HepG2 (cell line): ENCODE measurements at regions not wholly inside any gene's neighbourhood (a gene's known extent, or its start where the extent isn't known, plus 50 kb on each side); places are given as distances from the start of the nearest gene placed in this dataset.

Source experiments
- ATAC-seq: fragments of 200-7000 bp; cut with Tn5 transposase; 3 replicates; pipeline ENCODE4 v1.9.1; 2020; ENCODE audit warnings: mild to moderate bottlenecking, moderate library complexity
- BruUV-seq: library from RNA; stranded (reverse); fragments of 400-500 nt; replicated peaks from 2 replicates; lab custom pipeline; 2021; lab: Mats Ljungman, UMichigan
- CTCF ChIA-PET: fragments of 300-600 bp; formaldehyde crosslinking; extraction: SDS; loops from one replicate; lab custom pipeline; 2021; ENCODE audit warnings: low total read pairs, inconsistent platforms, low intra/inter-chr PET ratio; lab: Yijun Ruan, JAX
- POLR2A ChIA-PET: fragments of 350-600 bp; sonication (Branson Sonifier 250); formaldehyde crosslinking; loops from one replicate; lab custom pipeline; 2020; ENCODE audit warnings: antibody characterized with exemption, inconsistent platforms; lab: Yijun Ruan, JAX
- DNase-seq: peaks from one replicate; pipeline ENCODE4 v3.0.0-alpha.2; 2015; ENCODE audit warnings: low spot score
- FAIRE-seq: peaks from 3 replicates; lab custom pipeline; 2011; peaks lifted over from hg19 to GRCh38; lab: Jason Lieb, UNC
- H2AFZ ChIP-seq: one replicate; pipeline ENCODE4 v1.6.1; 2011; ENCODE audit warnings: low read length, inconsistent platforms
- H3K27ac ChIP-seq: fragments of 300-600 bp; 3 replicates; pipeline ENCODE4 v1.8.0; 2011; ENCODE audit warnings: mixed run types, mild to moderate bottlenecking, mixed read lengths, low read length, inconsistent platforms; ENCODE audit not compliant: insufficient read depth; ENCODE audit errors: extremely low read length
- H3K27me3 ChIP-seq, 2 experiments: fragments of 200-600 bp in 1 of 2; 2 replicates in 1 of 2; 3 replicates in 1 of 2; pipeline versions ENCODE4 v1.6.0 to v1.8.0; 2011; ENCODE audit warnings: low read length in 2 of 2, mild to moderate bottlenecking in 2 of 2, moderate library complexity in 2 of 2, inconsistent platforms in 1 of 2; ENCODE audit not compliant: insufficient read depth in 2 of 2, control insufficient read depth in 1 of 2
- H3K36me3 ChIP-seq, 2 experiments: fragments of 200-600 bp in 1 of 2; replicated peaks in 1 of 2; 2 replicates in 1 of 2; 3 replicates in 1 of 2; pipeline versions ENCODE4 v1.5.1 to v1.8.0; 2011; ENCODE audit warnings: low read length in 2 of 2, inconsistent platforms in 1 of 2; ENCODE audit not compliant: insufficient read depth in 2 of 2, control insufficient read depth in 1 of 2
- H3K4me1 ChIP-seq: 2 replicates; pipeline ENCODE4 v1.5.1; 2012; ENCODE audit warnings: low read length, inconsistent platforms; ENCODE audit not compliant: insufficient read depth
- H3K4me2 ChIP-seq: 2 replicates; pipeline ENCODE4 v1.6.0; 2011; ENCODE audit warnings: low read depth, low read length, inconsistent platforms
- H3K4me3 ChIP-seq, 3 experiments: fragments of 200-600 bp in 1 of 3; sonication (generic), shearing (Covaris generic) in 1 of 3; replicated peaks in 1 of 3; 2 replicates each; pipeline ENCODE4 v1.5.1; 2011 to 2016; ENCODE audit warnings: low read length in 3 of 3, inconsistent platforms in 2 of 3, low read depth in 2 of 3, mild to moderate bottlenecking in 2 of 3, control low read depth in 1 of 3, mixed read lengths in 1 of 3; ENCODE audit not compliant: insufficient read depth in 1 of 3
- H3K79me2 ChIP-seq: one replicate; pipeline ENCODE4 v1.6.1; 2011; ENCODE audit warnings: low read length, inconsistent platforms; ENCODE audit not compliant: insufficient read depth
- H3K9ac ChIP-seq: 2 replicates; pipeline ENCODE4 v1.6.0; 2011; ENCODE audit warnings: mild to moderate bottlenecking, low read depth, low read length, inconsistent platforms; ENCODE audit not compliant: insufficient read depth
- H3K9me3 ChIP-seq: 2 replicates; pipeline ENCODE4 v1.5.1; 2012; ENCODE audit warnings: mild to moderate bottlenecking, low read length
- H4K20me1 ChIP-seq: 2 replicates; pipeline ENCODE4 v1.6.0; 2011; ENCODE audit warnings: inconsistent platforms, mild to moderate bottlenecking, low read length, moderate library complexity; ENCODE audit not compliant: insufficient read depth
- TBP ChIP-seq: sonication (generic); formaldehyde crosslinking; IDR thresholded peaks from 2 replicates; pipeline ENCODE4 v1.5.0; 2020; ENCODE audit warnings: missing genetic modification reagents
- YEATS2 ChIP-seq: sonication (generic); formaldehyde crosslinking; IDR thresholded peaks from 2 replicates; pipeline ENCODE4 v1.4.0; 2020; ENCODE audit warnings: missing genetic modification reagents, borderline replicate concordance
- ZNF432 ChIP-seq: sonication (generic); formaldehyde crosslinking; IDR thresholded peaks from 2 replicates; pipeline ENCODE4 v1.5.0; 2020; ENCODE audit warnings: missing genetic modification reagents, mild to moderate bottlenecking, borderline replicate concordance
- ZNF441 ChIP-seq: sonication (generic); formaldehyde crosslinking; IDR thresholded peaks from 2 replicates; pipeline ENCODE4 v1.7.0; 2021; ENCODE audit warnings: missing genetic modification reagents, borderline replicate concordance
- ZNF747 ChIP-seq: sonication (generic); formaldehyde crosslinking; IDR thresholded peaks from 2 replicates; pipeline ENCODE4 v1.8.1; 2023; ENCODE audit warnings: missing genetic modification reagents, mild to moderate bottlenecking, borderline replicate concordance
- WGBS: methylation state at CpG from one replicate; pipeline ENCODE4 v1.1.6; 2017; ENCODE audit warnings: low lambda C conversion rate; 5-methylcytosine and 5-hydroxymethylcytosine counted together
- in situ Hi-C: cut with HindIII; loops from 2 replicates; pipeline ENCODE4 v1.10.0; 2017; ENCODE audit warnings: low pct_unique_long_range_greater_than_20kb; ENCODE audit not compliant: extremely low pct_ligation_motif_present
- intact Hi-C: fragments of 100-400 bp; cut with micrococcal nuclease; formaldehyde crosslinking; loops from one replicate; pipeline ENCODE4 v1.10.0; 2022; ENCODE audit not compliant: unreplicated experiment
- TF ChIP-seq, protein P1 (sequence below): sonication (generic); formaldehyde crosslinking; IDR thresholded peaks from 2 replicates; pipeline ENCODE4 v1.5.0; 2020; ENCODE audit warnings: mild to moderate bottlenecking, missing genetic modification reagents
- TF ChIP-seq, protein P2 (sequence below): sonication (generic); formaldehyde crosslinking; conservative IDR thresholded peaks from 2 replicates; pipeline ENCODE4 v1.4.0; 2020; ENCODE audit warnings: missing genetic modification reagents
- TF ChIP-seq, protein P3 (sequence below), 2 experiments: sonication (generic) in 1 of 2; formaldehyde crosslinking in 1 of 2; IDR thresholded peaks; 2 replicates each; pipeline versions ENCODE4 v1.5.1 to v1.6.1; 2011 to 2020; ENCODE audit warnings: borderline replicate concordance in 1 of 2, low read depth in 1 of 2, low read length in 1 of 2, mild to moderate bottlenecking in 1 of 2, missing genetic modification reagents in 1 of 2, moderate library complexity in 1 of 2
- TF ChIP-seq, protein P4 (sequence below): sonication (generic); formaldehyde crosslinking; IDR thresholded peaks from 2 replicates; pipeline ENCODE4 v1.5.1; 2020; ENCODE audit warnings: mild to moderate bottlenecking, missing genetic modification reagents, moderate library complexity

DNA sequence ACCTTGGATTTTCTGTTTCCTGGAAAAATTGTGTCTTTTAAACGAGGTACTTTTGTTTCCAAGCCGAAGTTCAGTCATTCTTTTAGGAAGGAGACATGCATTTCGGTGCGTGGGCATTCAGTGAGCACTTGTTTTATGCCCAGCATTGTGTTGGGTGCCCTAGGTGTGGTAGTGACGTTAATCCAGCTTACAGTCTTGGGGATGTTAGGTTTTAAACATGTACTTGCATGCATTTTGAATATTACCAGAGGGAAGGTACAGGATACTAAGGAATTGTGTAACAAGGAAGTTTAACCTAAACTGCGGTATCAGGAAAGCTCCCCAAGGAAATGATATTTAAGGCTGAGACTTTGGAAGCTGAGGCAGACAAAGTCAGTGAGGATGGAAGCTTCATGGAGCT lies 66.3 kb downstream of the ARHGAP35 start:
- Histone ChIP-seq H3K9ac (no peak overlapping the region), H3K4me1 (peaks cover 56% of the 10 kb centered on the region), H2AFZ (no peak overlapping the region), H4K20me1 (peaks cover 33% of the 10 kb centered on the region), H3K4me3 (no peak overlapping the region), H3K79me2 (peaks cover 88% of the 10 kb centered on the region), H3K4me2 (no peak overlapping the region), H3K27me3 (no peaks in the 10 kb centered on the region), H3K36me3 (peaks cover 3 to 13% of the 10 kb centered on the region in 2 experiments), H3K9me3 (no peaks in the 10 kb centered on the region), H3K27ac (no peak overlapping the region)
- FAIRE-seq: no peak
- no TSS peak for BruUV-seq
- 87% methylated on average over 6 of the region's 6 CpGs for WGBS
- CTCF ChIA-PET: no interaction called here
- no peak for TF ChIP-seq ZNF432 (CRISPR knock-in tag)
- no peak for TF ChIP-seq ZNF441
- TF ChIP-seq, protein P1, sequence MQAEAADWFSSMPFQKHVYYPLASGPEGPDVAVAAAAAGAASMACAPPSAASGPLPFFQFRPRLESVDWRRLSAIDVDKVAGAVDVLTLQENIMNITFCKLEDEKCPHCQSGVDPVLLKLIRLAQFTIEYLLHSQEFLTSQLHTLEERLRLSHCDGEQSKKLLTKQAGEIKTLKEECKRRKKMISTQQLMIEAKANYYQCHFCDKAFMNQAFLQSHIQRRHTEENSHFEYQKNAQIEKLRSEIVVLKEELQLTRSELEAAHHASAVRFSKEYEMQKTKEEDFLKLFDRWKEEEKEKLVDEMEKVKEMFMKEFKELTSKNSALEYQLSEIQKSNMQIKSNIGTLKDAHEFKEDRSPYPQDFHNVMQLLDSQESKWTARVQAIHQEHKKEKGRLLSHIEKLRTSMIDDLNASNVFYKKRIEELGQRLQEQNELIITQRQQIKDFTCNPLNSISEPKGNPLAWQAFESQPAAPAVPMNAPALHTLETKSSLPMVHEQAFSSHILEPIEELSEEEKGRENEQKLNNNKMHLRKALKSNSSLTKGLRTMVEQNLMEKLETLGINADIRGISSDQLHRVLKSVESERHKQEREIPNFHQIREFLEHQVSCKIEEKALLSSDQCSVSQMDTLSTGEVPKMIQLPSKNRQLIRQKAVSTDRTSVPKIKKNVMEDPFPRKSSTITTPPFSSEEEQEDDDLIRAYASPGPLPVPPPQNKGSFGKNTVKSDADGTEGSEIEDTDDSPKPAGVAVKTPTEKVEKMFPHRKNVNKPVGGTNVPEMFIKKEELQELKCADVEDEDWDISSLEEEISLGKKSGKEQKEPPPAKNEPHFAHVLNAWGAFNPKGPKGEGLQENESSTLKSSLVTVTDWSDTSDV: no peak
- TF ChIP-seq, protein P2, sequence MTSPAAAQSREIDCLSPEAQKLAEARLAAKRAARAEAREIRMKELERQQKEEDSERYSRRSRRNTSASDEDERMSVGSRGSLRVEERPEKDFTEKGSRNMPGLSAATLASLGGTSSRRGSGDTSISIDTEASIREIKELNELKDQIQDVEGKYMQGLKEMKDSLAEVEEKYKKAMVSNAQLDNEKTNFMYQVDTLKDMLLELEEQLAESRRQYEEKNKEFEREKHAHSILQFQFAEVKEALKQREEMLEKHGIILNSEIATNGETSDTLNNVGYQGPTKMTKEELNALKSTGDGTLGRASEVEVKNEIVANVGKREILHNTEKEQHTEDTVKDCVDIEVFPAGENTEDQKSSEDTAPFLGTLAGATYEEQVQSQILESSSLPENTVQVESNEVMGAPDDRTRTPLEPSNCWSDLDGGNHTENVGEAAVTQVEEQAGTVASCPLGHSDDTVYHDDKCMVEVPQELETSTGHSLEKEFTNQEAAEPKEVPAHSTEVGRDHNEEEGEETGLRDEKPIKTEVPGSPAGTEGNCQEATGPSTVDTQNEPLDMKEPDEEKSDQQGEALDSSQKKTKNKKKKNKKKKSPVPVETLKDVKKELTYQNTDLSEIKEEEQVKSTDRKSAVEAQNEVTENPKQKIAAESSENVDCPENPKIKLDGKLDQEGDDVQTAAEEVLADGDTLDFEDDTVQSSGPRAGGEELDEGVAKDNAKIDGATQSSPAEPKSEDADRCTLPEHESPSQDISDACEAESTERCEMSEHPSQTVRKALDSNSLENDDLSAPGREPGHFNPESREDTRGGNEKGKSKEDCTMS (CRISPR knock-in tag): no peak
- no peak for TF ChIP-seq YEATS2 (CRISPR knock-in tag)
- no peak for TF ChIP-seq ZNF747 (CRISPR knock-in tag)
- TF ChIP-seq, protein P3, sequence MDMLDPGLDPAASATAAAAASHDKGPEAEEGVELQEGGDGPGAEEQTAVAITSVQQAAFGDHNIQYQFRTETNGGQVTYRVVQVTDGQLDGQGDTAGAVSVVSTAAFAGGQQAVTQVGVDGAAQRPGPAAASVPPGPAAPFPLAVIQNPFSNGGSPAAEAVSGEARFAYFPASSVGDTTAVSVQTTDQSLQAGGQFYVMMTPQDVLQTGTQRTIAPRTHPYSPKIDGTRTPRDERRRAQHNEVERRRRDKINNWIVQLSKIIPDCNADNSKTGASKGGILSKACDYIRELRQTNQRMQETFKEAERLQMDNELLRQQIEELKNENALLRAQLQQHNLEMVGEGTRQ (IDR thresholded peaks at IDR 0.05; ENCODE audit: low read depth, low read length): no peak
- TF ChIP-seq, protein P3 (CRISPR knock-in tag; IDR thresholded peaks at IDR 0.05; ENCODE audit: borderline replicate concordance): no peak
- TF ChIP-seq TBP (CRISPR knock-in tag): no peak
- TF ChIP-seq, protein P4, sequence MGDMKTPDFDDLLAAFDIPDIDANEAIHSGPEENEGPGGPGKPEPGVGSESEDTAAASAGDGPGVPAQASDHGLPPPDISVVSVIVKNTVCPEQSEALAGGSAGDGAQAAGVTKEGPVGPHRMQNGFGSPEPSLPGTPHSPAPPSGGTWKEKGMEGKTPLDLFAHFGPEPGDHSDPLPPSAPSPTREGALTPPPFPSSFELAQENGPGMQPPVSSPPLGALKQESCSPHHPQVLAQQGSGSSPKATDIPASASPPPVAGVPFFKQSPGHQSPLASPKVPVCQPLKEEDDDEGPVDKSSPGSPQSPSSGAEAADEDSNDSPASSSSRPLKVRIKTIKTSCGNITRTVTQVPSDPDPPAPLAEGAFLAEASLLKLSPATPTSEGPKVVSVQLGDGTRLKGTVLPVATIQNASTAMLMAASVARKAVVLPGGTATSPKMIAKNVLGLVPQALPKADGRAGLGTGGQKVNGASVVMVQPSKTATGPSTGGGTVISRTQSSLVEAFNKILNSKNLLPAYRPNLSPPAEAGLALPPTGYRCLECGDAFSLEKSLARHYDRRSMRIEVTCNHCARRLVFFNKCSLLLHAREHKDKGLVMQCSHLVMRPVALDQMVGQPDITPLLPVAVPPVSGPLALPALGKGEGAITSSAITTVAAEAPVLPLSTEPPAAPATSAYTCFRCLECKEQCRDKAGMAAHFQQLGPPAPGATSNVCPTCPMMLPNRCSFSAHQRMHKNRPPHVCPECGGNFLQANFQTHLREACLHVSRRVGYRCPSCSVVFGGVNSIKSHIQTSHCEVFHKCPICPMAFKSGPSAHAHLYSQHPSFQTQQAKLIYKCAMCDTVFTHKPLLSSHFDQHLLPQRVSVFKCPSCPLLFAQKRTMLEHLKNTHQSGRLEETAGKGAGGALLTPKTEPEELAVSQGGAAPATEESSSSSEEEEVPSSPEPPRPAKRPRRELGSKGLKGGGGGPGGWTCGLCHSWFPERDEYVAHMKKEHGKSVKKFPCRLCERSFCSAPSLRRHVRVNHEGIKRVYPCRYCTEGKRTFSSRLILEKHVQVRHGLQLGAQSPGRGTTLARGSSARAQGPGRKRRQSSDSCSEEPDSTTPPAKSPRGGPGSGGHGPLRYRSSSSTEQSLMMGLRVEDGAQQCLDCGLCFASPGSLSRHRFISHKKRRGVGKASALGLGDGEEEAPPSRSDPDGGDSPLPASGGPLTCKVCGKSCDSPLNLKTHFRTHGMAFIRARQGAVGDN: no peak
- ATAC-seq: no peak
- in situ Hi-C loops: no loop called here
- POLR2A ChIA-PET: interaction anchor here (0.7 to 3.8 kb wide), 3 partner anchors 27 to 67 kb away, joined by 3 to 23 read pairs (median 7); partner anchors contain the start of gene ARHGAP35
- intact Hi-C loops: loop anchor here (5.0 kb wide), 2 partner anchors 35 to 55 kb away; no protein-coding TSS in a partner anchor
- DNase-seq: no peak
